ENCODE measurements at regions not wholly inside any gene's neighbourhood (a gene's known extent, or its start where the extent isn't known, plus 50 kb on each side); places are given as distances from the start of the nearest gene placed in this dataset.
A peak's percentile ranks its signal among the peaks of the same experiment; 100 is the strongest.

DNA sequence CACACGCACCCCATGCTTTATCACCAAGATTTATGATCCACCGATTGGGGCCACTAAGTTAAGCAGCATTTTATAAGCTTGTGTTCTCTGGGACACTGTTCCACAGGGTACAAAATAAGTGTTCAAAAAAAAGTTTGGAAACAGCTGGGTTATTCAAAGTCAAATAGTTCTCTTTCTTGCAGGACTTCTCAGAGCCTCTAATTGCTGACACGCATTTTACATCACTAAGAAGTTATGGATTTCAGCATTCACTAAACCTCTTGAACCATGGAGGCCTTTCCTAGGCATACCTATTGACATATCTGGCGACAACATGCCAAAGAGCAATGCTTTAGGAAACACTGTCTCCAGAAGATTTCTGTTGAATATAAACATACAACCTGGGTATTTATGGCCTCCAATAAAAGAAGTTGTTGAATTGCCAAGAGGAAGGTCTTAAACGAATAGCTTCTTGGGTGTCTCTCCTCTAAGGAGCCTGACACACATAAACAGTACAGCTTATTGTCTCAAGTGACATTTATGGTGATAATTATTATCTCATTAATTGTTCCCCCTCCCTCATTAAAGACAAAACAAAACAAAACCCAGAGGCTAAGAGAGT, 147.1 kb upstream of the ARHGAP20 start:
- TF ChIP-seq, protein P1, sequence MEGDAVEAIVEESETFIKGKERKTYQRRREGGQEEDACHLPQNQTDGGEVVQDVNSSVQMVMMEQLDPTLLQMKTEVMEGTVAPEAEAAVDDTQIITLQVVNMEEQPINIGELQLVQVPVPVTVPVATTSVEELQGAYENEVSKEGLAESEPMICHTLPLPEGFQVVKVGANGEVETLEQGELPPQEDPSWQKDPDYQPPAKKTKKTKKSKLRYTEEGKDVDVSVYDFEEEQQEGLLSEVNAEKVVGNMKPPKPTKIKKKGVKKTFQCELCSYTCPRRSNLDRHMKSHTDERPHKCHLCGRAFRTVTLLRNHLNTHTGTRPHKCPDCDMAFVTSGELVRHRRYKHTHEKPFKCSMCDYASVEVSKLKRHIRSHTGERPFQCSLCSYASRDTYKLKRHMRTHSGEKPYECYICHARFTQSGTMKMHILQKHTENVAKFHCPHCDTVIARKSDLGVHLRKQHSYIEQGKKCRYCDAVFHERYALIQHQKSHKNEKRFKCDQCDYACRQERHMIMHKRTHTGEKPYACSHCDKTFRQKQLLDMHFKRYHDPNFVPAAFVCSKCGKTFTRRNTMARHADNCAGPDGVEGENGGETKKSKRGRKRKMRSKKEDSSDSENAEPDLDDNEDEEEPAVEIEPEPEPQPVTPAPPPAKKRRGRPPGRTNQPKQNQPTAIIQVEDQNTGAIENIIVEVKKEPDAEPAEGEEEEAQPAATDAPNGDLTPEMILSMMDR (IDR thresholded peaks at IDR 0.05) = no peak
- TF ChIP-seq POLR2A (IDR thresholded peaks at IDR 0.05) = no peak
- Histone ChIP-seq H3K27ac (no peak overlapping the region), H3K36me3 (ENCODE audit: low read depth, missing control alignments) (no peaks in the 10 kb centered on the region), H3K4me3 (no peak overlapping the region), H3K9me3 (no peaks in the 10 kb centered on the region), H3K4me1 (no peaks in the 10 kb centered on the region), H3K27me3 (no peaks in the 10 kb centered on the region)
- intact Hi-C loops (cut with DNase I; ENCODE audit: low total_unique reads) = no loop called here
- no peak for DNase-seq
- WGBS, 2 donors = 77 to 78% methylated on average over 5 of the region's 5 CpGs

DNA sequence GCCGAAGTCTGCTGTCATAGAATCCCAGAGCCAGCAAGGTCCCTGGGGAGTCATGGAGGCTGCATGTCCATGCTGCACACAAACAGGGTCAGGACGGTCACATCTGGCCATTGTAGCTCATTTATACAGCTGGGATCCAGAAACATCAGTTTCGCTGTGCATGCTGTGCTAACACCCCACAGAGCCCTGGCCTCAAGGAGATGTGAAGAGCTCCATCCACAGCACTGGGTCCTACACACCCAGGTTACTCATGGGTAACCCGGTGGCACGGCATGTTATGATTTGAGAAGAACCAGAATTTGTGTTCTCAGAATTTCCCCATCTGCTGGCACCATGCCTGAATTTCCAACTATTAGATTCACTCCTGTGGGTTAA, 146.3 kb upstream of the ARHGAP20 start:
- WGBS, 2 donors = 41 to 44% methylated on average over 5 of the region's 5 CpGs
- Histone ChIP-seq H3K27me3 (no peaks in the 10 kb centered on the region), H3K4me1 (no peaks in the 10 kb centered on the region), H3K27ac (no peak overlapping the region), H3K9me3 (no peaks in the 10 kb centered on the region), H3K36me3 (ENCODE audit: low read depth, missing control alignments) (no peaks in the 10 kb centered on the region), H3K4me3 (no peak overlapping the region)
- TF ChIP-seq, protein P1 (IDR thresholded peaks at IDR 0.05) = no peak
- TF ChIP-seq POLR2A (IDR thresholded peaks at IDR 0.05) = no peak
- peak; percentile 40 for DNase-seq
- intact Hi-C loops (cut with DNase I; ENCODE audit: low total_unique reads) = no loop called here

DNA sequence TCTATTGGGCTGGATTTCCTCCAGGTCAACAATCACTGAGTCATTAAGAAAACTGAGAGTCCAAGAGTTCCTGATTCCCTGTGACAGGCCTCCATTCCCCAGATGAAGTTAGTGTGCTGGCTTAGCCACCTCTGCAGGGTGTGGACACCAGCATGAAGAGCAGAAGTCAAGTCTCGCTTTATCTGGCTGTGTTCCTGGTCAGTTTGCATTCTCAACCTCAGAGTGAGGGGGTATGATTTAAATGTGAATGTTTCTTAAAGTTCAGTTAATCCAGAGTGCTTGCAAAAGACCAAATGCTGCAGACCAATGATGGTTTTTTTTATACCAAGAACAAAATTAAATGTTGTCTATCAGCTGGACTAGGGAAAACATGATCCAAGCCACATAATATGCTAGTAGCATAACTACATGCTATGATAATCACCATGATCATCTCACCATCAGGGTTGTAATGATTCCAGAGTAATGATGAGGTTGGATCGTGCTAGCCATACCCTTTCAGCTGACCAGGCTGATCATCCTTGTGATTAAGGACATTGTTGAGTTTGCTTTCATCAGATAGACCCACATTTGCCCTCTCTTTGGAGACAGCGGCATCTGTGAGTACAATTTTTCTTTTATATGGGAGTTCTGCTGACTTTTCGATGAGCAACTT, 145.8 kb upstream of the ARHGAP20 start:
- TF ChIP-seq POLR2A (IDR thresholded peaks at IDR 0.05) = no peak
- TF ChIP-seq, protein P1 (IDR thresholded peaks at IDR 0.05) = no peak
- no peaks in the 10 kb centered on the region for H3K4me1 ChIP-seq
- no peak overlapping the region for H3K4me3 ChIP-seq
- H3K9me3 ChIP-seq = no peaks in the 10 kb centered on the region
- no peaks in the 10 kb centered on the region for H3K36me3 ChIP-seq (ENCODE audit: low read depth, missing control alignments)
- intact Hi-C loops (cut with DNase I; ENCODE audit: low total_unique reads) = no loop called here
- no peaks in the 10 kb centered on the region for H3K27me3 ChIP-seq
- no peak overlapping the region for H3K27ac ChIP-seq
- 57 to 69% methylated on average over 4 of the region's 4 CpGs for WGBS, 2 donors
- DNase-seq = peak; percentile 21

DNA sequence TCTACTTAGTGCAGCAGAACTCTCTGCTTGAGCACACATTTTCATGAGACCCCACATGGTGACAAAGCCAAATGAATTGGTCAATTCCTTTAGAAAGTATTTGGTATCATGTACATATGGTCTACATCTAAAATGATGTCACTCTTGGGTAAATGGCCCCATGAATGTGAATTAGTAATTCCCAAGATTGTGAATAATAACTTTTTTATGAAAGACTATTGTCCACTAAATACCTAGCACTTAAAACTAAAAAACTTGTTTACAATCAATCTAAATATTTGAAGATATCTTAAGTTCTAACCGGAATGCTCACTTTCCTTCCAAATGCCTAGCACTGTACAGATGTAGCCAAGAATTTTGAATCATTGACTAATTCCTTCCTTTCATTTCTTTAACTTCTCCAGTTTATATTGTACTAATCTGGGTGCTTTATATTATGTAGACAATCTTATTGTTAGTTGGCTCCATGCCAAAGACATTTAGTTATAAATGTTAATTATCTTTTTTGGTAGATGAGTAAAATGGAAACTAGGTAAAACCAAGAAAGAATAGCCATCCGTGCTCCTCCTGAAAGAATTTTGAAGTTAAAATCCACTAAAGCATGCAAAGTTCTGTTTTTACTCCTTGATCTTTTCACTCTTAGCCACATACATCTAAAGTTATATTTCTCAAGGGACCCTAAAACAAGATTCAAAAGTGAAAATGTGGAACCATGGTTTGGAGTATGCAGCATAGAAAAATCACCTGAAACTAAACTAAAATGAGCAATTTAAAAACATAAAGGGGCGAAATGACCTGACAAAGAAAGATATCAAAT, 145.0 kb upstream of the ARHGAP20 start:
- H3K4me3 ChIP-seq = no peak overlapping the region
- DNase-seq = no peak
- WGBS, 2 donors = 65 to 76% methylated on average over 3 of the region's 3 CpGs
- H3K36me3 ChIP-seq (ENCODE audit: low read depth, missing control alignments) = no peaks in the 10 kb centered on the region
- TF ChIP-seq POLR2A (IDR thresholded peaks at IDR 0.05) = no peak
- TF ChIP-seq, protein P1 (IDR thresholded peaks at IDR 0.05) = no peak
- H3K27me3 ChIP-seq = no peaks in the 10 kb centered on the region
- H3K4me1 ChIP-seq = no peaks in the 10 kb centered on the region
- H3K9me3 ChIP-seq = no peaks in the 10 kb centered on the region
- H3K27ac ChIP-seq = no peak overlapping the region
- intact Hi-C loops (cut with DNase I; ENCODE audit: low total_unique reads) = no loop called here

All from testis (tissue), 2 donors.